ENCODE measurements at regions not wholly inside any gene's neighbourhood (a gene's known extent, or its start where the extent isn't known, plus 50 kb on each side); places are given as distances from the start of the nearest gene placed in this dataset.

GRCh38 chr1:66450847-66451246, 83.1 kb upstream of the SGIP1 start:
- no peaks in the 10 kb centered on the region for H4K20me1 ChIP-seq (ENCODE audit: insufficient read depth)
- peak overlapping the region; percentile 33; the same call in 1 of the 2 replicates for H3K9ac ChIP-seq
- no peak for TF ChIP-seq CTCF (IDR thresholded peaks at IDR 0.05)
- TF ChIP-seq NFIC (IDR thresholded peaks at IDR 0.05; ENCODE audit: borderline replicate concordance): no peak
- no peak for TF ChIP-seq YY1 (IDR thresholded peaks at IDR 0.05; ENCODE audit: low read depth)
- TF ChIP-seq GATA2 (CRISPR knock-in tag; IDR thresholded peaks at IDR 0.05): peak; percentile 56; the same call in 1 of the 2 replicates
- TF ChIP-seq USF2 (IDR thresholded peaks at IDR 0.05; ENCODE audit: borderline replicate concordance, low read depth, low read length): no peak
- 0 out of 4 replicates have a peak, but pooled peaks of 1 of the 2 experiments have one; percentile 45 for TF ChIP-seq EP300 (IDR thresholded peaks at IDR 0.05; ENCODE audit: borderline replicate concordance in 1 of 2, low read depth in 1 of 2, low read length in 1 of 2)
- H3K4me3 ChIP-seq (ENCODE audit: low read depth in 2 of 2, low read length in 1 of 2): no peak overlapping the region
- no peaks in the 10 kb centered on the region for H3K27me3 ChIP-seq (ENCODE audit: insufficient read depth)
- peaks cover 17 to 36% of the 10 kb centered on the region in 2 experiments; a peak in 3 of 4 replicates for H3K4me1 ChIP-seq (ENCODE audit: control insufficient read depth in 1 of 2, insufficient read depth in 2 of 2, low read depth in 1 of 2, low read length in 1 of 2)
- no peaks in the 10 kb centered on the region for H3F3A ChIP-seq (replicated peaks; ENCODE audit: insufficient read depth)
- WGBS (ENCODE audit: low lambda C conversion rate): 81% methylated on average over 1 of the region's 1 CpG
- ChIA-PET CTCF (interaction anchor here (2.5 to 11.2 kb wide), 5 partner anchors 40 to 275 kb away, joined by 11 to 384 read pairs (median 18); no protein-coding TSS in a partner anchor), POLR2A (interaction anchor here (1.1 to 3.0 kb wide), 4 partner anchors 40 to 53 kb away, joined by 5 to 28 read pairs (median 10); no protein-coding TSS in a partner anchor)
- peak overlapping the region; percentile 79; the same call in 1 of the 2 replicates for H2AFZ ChIP-seq (ENCODE audit: low read depth)
- H3K9me3 ChIP-seq: no peaks in the 10 kb centered on the region
- DNase-seq: no peak
- H3K9me2 ChIP-seq: no peaks in the 10 kb centered on the region
- H3K27ac ChIP-seq (ENCODE audit: low read depth in 2 of 2, low read length in 1 of 2): peak overlapping the region; percentile 63 to 99
- no peaks in the 10 kb centered on the region for H3K79me2 ChIP-seq (ENCODE audit: insufficient read depth)
- no peaks in the 10 kb centered on the region for H3K36me3 ChIP-seq (replicated peaks in 1 of 2; ENCODE audit: control insufficient read depth in 1 of 2, insufficient read depth in 2 of 2, low read length in 1 of 2)
- H3K4me2 ChIP-seq: no peak overlapping the region

DNA sequence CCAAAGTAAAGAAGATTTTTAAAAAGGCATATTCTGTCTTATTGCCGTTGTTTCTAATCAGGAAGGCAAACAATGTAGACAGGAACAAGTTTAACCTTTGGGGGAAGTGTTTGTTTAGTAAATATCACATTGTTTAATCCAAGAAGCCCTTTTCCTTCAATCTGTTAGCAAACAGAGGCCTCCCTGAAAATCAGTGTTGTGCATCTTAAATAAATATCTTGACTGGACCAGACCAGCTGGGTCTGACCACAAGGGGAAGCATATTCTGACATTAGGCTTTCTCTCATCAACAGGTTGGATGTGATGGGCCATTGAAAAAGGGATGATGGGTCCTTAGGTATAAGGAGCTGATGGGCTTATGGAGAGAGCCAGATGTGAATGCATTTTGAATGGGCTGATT, 81.8 kb upstream of the SGIP1 start:
- Histone ChIP-seq H3K36me3 (replicated peaks in 1 of 2; ENCODE audit: control insufficient read depth in 1 of 2, insufficient read depth in 2 of 2, low read length in 1 of 2) (no peaks in the 10 kb centered on the region), H3K4me1 (ENCODE audit: control insufficient read depth in 1 of 2, insufficient read depth in 2 of 2, low read depth in 1 of 2, low read length in 1 of 2) (peaks cover 13 to 32% of the 10 kb centered on the region in 2 experiments; a peak in 3 of 4 replicates), H4K20me1 (ENCODE audit: insufficient read depth) (no peaks in the 10 kb centered on the region), H2AFZ (ENCODE audit: low read depth) (no peak overlapping the region), H3K4me2 (no peak overlapping the region), H3K4me3 (ENCODE audit: low read depth in 2 of 2, low read length in 1 of 2) (no peak overlapping the region), H3K79me2 (ENCODE audit: insufficient read depth) (no peaks in the 10 kb centered on the region), H3K9ac (no peak overlapping the region), H3K9me3 (no peaks in the 10 kb centered on the region), H3K9me2 (no peaks in the 10 kb centered on the region), H3K27me3 (ENCODE audit: insufficient read depth) (no peaks in the 10 kb centered on the region), H3F3A (replicated peaks; ENCODE audit: insufficient read depth) (no peaks in the 10 kb centered on the region), H3K27ac (ENCODE audit: low read depth in 2 of 2, low read length in 1 of 2) (peak overlapping the region in 1 of 2 experiments; percentile 99; a peak in 2 of 4 replicates)
- TF ChIP-seq TCF12 (IDR thresholded peaks at IDR 0.05) (no peak), CTCF (IDR thresholded peaks at IDR 0.05) (peak; percentile 32)
- ChIA-PET CTCF (interaction anchor here (2.1 to 11.2 kb wide), 3 partner anchors 39 to 202 kb away, joined by 7 to 384 read pairs (median 198); no protein-coding TSS in a partner anchor), POLR2A (interaction anchor here (0.6 kb wide), 1 partner anchor 88 kb away, joined by 3 read pairs; no protein-coding TSS in a partner anchor)
- DNase-seq: no peak
- 82% methylated on average over 1 of the region's 1 CpG for WGBS (ENCODE audit: low lambda C conversion rate)
